ENCODE measurements at regions not wholly inside any gene's neighbourhood (a gene's known extent, or its start where the extent isn't known, plus 50 kb on each side); places are given as distances from the start of the nearest gene placed in this dataset.

DNA sequence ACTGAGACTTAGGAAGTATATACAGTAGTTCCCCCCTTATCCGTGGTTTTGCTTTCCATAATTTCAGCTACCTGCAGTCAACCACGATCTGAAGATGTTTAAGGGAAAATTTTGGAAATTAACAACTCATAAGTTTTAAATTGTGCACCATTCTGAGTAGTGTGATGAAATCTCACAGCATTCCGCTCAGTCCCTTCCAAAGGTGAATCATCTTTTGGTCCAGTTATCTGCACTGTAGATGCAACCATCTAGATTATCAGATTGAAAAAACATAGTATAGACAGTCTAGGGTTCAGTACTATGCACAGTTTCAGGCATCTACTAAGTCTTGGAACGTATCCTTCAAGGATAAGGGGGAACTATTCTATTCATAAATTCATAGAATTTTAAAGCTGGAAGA lies 109.0 kb downstream of the ANXA3 start:
- peaks cover 36% of the 10 kb centered on the region for H3K4me1 ChIP-seq (ENCODE audit: control insufficient read depth, low read length)
- no peaks in the 10 kb centered on the region for H4K20me1 ChIP-seq (ENCODE audit: control insufficient read depth, insufficient read depth, low read depth, low read length)
- H3K27ac ChIP-seq (ENCODE audit: low read depth, low read length), result no peak overlapping the region
- H3K9me2 ChIP-seq (replicated peaks; ENCODE audit: control insufficient read depth, low read length), result no peaks in the 10 kb centered on the region
- no peaks in the 10 kb centered on the region for H3K36me3 ChIP-seq (ENCODE audit: control insufficient read depth, low read length)
- H3K4me3 ChIP-seq (ENCODE audit: low read length), result no peak overlapping the region
- peaks cover 21% of the 10 kb centered on the region for H3K27me3 ChIP-seq (ENCODE audit: control insufficient read depth, low read length)
- H3K9me3 ChIP-seq (ENCODE audit: control insufficient read depth, insufficient read depth, low read length), result no peaks in the 10 kb centered on the region
- no peak overlapping the region for H3K4me2 ChIP-seq (ENCODE audit: low read length)
- no peak for TF ChIP-seq EZH2phosphoT487 (IDR thresholded peaks at IDR 0.05; ENCODE audit: borderline replicate concordance, low read length)
- TF ChIP-seq, protein P1, sequence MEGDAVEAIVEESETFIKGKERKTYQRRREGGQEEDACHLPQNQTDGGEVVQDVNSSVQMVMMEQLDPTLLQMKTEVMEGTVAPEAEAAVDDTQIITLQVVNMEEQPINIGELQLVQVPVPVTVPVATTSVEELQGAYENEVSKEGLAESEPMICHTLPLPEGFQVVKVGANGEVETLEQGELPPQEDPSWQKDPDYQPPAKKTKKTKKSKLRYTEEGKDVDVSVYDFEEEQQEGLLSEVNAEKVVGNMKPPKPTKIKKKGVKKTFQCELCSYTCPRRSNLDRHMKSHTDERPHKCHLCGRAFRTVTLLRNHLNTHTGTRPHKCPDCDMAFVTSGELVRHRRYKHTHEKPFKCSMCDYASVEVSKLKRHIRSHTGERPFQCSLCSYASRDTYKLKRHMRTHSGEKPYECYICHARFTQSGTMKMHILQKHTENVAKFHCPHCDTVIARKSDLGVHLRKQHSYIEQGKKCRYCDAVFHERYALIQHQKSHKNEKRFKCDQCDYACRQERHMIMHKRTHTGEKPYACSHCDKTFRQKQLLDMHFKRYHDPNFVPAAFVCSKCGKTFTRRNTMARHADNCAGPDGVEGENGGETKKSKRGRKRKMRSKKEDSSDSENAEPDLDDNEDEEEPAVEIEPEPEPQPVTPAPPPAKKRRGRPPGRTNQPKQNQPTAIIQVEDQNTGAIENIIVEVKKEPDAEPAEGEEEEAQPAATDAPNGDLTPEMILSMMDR (IDR thresholded peaks at IDR 0.05; ENCODE audit: low read depth, low read length, poor library complexity, severe bottlenecking), result no peak
- H3F3A ChIP-seq (ENCODE audit: control insufficient read depth, insufficient read depth), result peaks cover 6% of the 10 kb centered on the region
- no peaks in the 10 kb centered on the region for H3K79me2 ChIP-seq (ENCODE audit: control insufficient read depth, low read length)

DNA sequence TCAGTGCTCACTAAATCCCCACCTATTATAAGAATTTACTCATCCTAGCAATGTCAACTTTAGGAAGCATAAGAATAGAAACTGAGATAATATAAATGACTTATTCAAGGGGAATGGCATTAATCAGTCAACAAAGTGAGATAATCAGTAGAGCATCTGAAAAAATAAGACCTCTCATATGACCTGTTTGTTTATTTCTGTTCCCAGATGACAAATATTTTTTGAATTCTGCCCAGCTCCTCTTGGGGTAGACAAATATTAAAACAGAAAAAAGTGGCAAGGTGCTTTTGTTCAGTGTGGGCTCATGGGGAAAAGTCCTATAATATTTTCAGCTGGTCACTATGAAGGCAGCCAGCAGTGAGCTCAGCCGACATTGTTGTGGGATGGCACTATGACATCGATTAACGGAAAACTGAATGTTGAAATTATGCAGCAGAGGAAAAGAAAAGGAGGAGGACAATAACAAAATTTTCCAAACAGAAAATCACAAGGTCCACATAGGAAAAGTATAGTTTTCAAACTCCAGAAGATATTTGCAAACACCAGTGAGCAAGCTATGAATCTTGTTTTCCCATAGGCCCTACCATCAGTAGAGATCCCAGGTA lies 109.6 kb downstream of the ANXA3 start:
- no peaks in the 10 kb centered on the region for H3K36me3 ChIP-seq (ENCODE audit: control insufficient read depth, low read length)
- H3K4me3 ChIP-seq (ENCODE audit: low read length), result no peak overlapping the region
- H3K4me1 ChIP-seq (ENCODE audit: control insufficient read depth, low read length), result peaks cover 32% of the 10 kb centered on the region
- no peaks in the 10 kb centered on the region for H4K20me1 ChIP-seq (ENCODE audit: control insufficient read depth, insufficient read depth, low read depth, low read length)
- peaks cover 21% of the 10 kb centered on the region for H3K27me3 ChIP-seq (ENCODE audit: control insufficient read depth, low read length)
- peaks cover 6% of the 10 kb centered on the region for H3F3A ChIP-seq (ENCODE audit: control insufficient read depth, insufficient read depth)
- no peak overlapping the region for H3K27ac ChIP-seq (ENCODE audit: low read depth, low read length)
- H3K9me2 ChIP-seq (replicated peaks; ENCODE audit: control insufficient read depth, low read length), result no peaks in the 10 kb centered on the region
- no peak overlapping the region for H3K4me2 ChIP-seq (ENCODE audit: low read length)
- TF ChIP-seq EZH2phosphoT487 (IDR thresholded peaks at IDR 0.05; ENCODE audit: borderline replicate concordance, low read length), result no peak
- TF ChIP-seq, protein P1 (IDR thresholded peaks at IDR 0.05; ENCODE audit: low read depth, low read length, poor library complexity, severe bottlenecking), result no peak
- H3K9me3 ChIP-seq (ENCODE audit: control insufficient read depth, insufficient read depth, low read length), result no peaks in the 10 kb centered on the region
- H3K79me2 ChIP-seq (ENCODE audit: control insufficient read depth, low read length), result no peaks in the 10 kb centered on the region

DNA sequence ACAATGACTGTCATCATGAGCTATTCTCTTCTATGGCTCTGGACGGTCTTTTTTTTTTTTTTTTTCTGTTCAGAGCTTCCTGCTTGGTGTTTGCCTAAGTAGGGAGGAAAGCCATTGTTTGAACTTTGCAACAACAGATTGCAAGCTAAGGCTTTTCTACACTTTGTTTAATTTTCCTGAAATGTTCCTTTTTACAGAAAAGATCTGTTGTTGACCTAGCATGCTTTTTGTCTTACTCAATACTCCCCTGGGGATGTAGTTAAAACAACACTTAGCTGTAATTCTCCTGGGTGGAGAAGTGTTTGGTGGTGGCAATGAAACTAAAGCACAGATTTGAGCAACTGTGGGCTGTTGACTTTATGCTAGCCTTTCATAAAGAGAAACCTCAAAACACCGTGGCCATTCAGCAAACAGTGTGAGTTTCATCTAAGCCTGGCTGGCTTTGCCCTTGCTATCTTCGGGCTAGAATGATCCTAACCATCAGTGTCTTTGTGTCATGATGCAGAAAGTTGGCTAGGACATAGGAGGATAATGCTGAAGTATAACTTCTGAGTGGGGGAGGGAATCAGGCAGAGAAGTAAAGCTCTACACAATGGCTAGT lies 110.5 kb downstream of the ANXA3 start:
- Histone ChIP-seq H3K4me2 (ENCODE audit: low read length) (no peak overlapping the region), H4K20me1 (ENCODE audit: control insufficient read depth, insufficient read depth, low read depth, low read length) (no peaks in the 10 kb centered on the region), H3K4me1 (ENCODE audit: control insufficient read depth, low read length) (peaks cover 31% of the 10 kb centered on the region), H3K9me3 (ENCODE audit: control insufficient read depth, insufficient read depth, low read length) (no peaks in the 10 kb centered on the region), H3K9me2 (replicated peaks; ENCODE audit: control insufficient read depth, low read length) (no peaks in the 10 kb centered on the region), H3K27ac (ENCODE audit: low read depth, low read length) (no peak overlapping the region), H3K4me3 (ENCODE audit: low read length) (no peak overlapping the region), H3K79me2 (ENCODE audit: control insufficient read depth, low read length) (no peaks in the 10 kb centered on the region), H3K36me3 (ENCODE audit: control insufficient read depth, low read length) (no peaks in the 10 kb centered on the region), H3K27me3 (ENCODE audit: control insufficient read depth, low read length) (peaks cover 21% of the 10 kb centered on the region), H3F3A (ENCODE audit: control insufficient read depth, insufficient read depth) (peaks cover 6% of the 10 kb centered on the region)
- TF ChIP-seq, protein P1 (IDR thresholded peaks at IDR 0.05; ENCODE audit: low read depth, low read length, poor library complexity, severe bottlenecking), result no peak
- TF ChIP-seq EZH2phosphoT487 (IDR thresholded peaks at IDR 0.05; ENCODE audit: borderline replicate concordance, low read length), result no peak

Measured in DOHH2 (cell line).